Testis (tissue), 2 donors: ENCODE measurements at regions not wholly inside any gene's neighbourhood (a gene's known extent, or its start where the extent isn't known, plus 50 kb on each side); places are given as distances from the start of the nearest gene placed in this dataset.

ENCODE experiments used
- DNase-seq: peaks from one replicate; pipeline ENCODE4 v3.0.0-alpha.2; 2019
- H3K27ac ChIP-seq, 2 donors: fragments of 200-600 bp; sonication (generic); one replicate each; pipeline ENCODE4 v1.5.1; 2019
- H3K27me3 ChIP-seq: fragments of 200-600 bp; sonication (generic); one replicate; pipeline ENCODE4 v1.5.1; 2019
- H3K36me3 ChIP-seq: fragments of 200-600 bp; sonication (generic); one replicate; pipeline ENCODE4 v1.5.1; 2017; ENCODE audit warnings: low read depth; ENCODE audit errors: missing control alignments
- H3K4me1 ChIP-seq: fragments of 200-600 bp; sonication (generic); one replicate; pipeline ENCODE4 v1.5.1; 2019
- H3K4me3 ChIP-seq, 2 donors: fragments of 200-600 bp; sonication (generic); one replicate each; pipeline ENCODE4 v1.5.1; 2017 to 2019
- H3K9me3 ChIP-seq: fragments of 200-600 bp; sonication (generic); one replicate; pipeline ENCODE4 v1.5.1; 2017
- CTCF ChIP-seq, 3 experiments: fragments of 450-650 bp in 2 of 3; fragments of 200-600 bp in 1 of 3; sonication (generic) in 1 of 3; IDR thresholded peaks; one replicate each; pipeline ENCODE4 v1.5.1; 2016 to 2019; ENCODE audit warnings: antibody characterized with exemption in 3 of 3, mild to moderate bottlenecking in 2 of 3, moderate library complexity in 1 of 3
- POLR2A ChIP-seq: fragments of 450-650 bp; IDR thresholded peaks from one replicate; pipeline ENCODE4 v1.6.1; 2017; ENCODE audit warnings: antibody characterized with exemption, mild to moderate bottlenecking, moderate library complexity
- WGBS, 2 donors: methylation state at CpG; one replicate each; pipeline ENCODE4 v1.1.5; 2018; 5-methylcytosine and 5-hydroxymethylcytosine counted together
- intact Hi-C: fragments of 100-400 bp; cut with DNase I; formaldehyde crosslinking; loops from one replicate; pipeline ENCODE4 v1.15.1; 2023; ENCODE audit warnings: low total_unique reads

GRCh38 chr5:107021575-107021974 is 649.2 kb downstream of the EFNA5 start:
- 79 to 83% methylated on average over 2 of the region's 2 CpGs for WGBS, 2 donors
- no peaks in the 10 kb centered on the region for H3K9me3 ChIP-seq
- no peaks in the 10 kb centered on the region for H3K4me1 ChIP-seq
- intact Hi-C loops, result no loop called here
- H3K27me3 ChIP-seq, result no peaks in the 10 kb centered on the region
- H3K27ac ChIP-seq, result no peak overlapping the region
- no peak for TF ChIP-seq CTCF (IDR thresholded peaks at IDR 0.05)
- TF ChIP-seq POLR2A, result no peak
- no peaks in the 10 kb centered on the region for H3K36me3 ChIP-seq
- no peak overlapping the region for H3K4me3 ChIP-seq
- DNase-seq, result no peak

GRCh38 chr5:107020626-107021025 is 650.1 kb downstream of the EFNA5 start:
- no peaks in the 10 kb centered on the region for H3K27me3 ChIP-seq
- H3K9me3 ChIP-seq, result no peaks in the 10 kb centered on the region
- intact Hi-C loops, result no loop called here
- H3K36me3 ChIP-seq, result no peaks in the 10 kb centered on the region
- 84% methylated on average over 2 of the region's 2 CpGs for WGBS, 2 donors
- no peak for DNase-seq
- TF ChIP-seq CTCF (IDR thresholded peaks at IDR 0.05) (no peak), POLR2A (no peak)
- no peak overlapping the region for H3K4me3 ChIP-seq
- no peaks in the 10 kb centered on the region for H3K4me1 ChIP-seq
- no peak overlapping the region for H3K27ac ChIP-seq

- H3K9me3 ChIP-seq, result no peaks in the 10 kb centered on the region
- H3K27ac ChIP-seq, result no peak overlapping the region
- H3K36me3 ChIP-seq, result no peaks in the 10 kb centered on the region
- WGBS, 2 donors, result 93% methylated on average over 1 of the region's 1 CpG
- H3K4me1 ChIP-seq, result no peaks in the 10 kb centered on the region
- intact Hi-C loops, result no loop called here
- H3K27me3 ChIP-seq, result no peaks in the 10 kb centered on the region
- DNase-seq, result no peak
- H3K4me3 ChIP-seq, result no peak overlapping the region
- TF ChIP-seq POLR2A (no peak), CTCF (IDR thresholded peaks at IDR 0.05) (no peak)
Observed at GRCh38 chr5:107017616-107018015, 653.1 kb downstream of the EFNA5 start.

GRCh38 chr5:107012371-107012770 is 658.4 kb downstream of the EFNA5 start:
- 74 to 89% methylated on average over 10 of the region's 10 CpGs for WGBS, 2 donors
- H3K9me3 ChIP-seq, result no peaks in the 10 kb centered on the region
- no peak overlapping the region for H3K4me3 ChIP-seq
- TF ChIP-seq CTCF (IDR thresholded peaks at IDR 0.05) (no peak), POLR2A (no peak)
- no peaks in the 10 kb centered on the region for H3K36me3 ChIP-seq
- no peak overlapping the region for H3K27ac ChIP-seq
- DNase-seq, result no peak
- H3K4me1 ChIP-seq, result no peaks in the 10 kb centered on the region
- intact Hi-C loops, result no loop called here
- no peaks in the 10 kb centered on the region for H3K27me3 ChIP-seq

GRCh38 chr5:107011605-107012004 is 659.1 kb downstream of the EFNA5 start:
- intact Hi-C loops, result no loop called here
- 47 to 71% methylated on average over 7 of the region's 7 CpGs for WGBS, 2 donors
- Histone ChIP-seq H3K4me3 (no peak overlapping the region), H3K9me3 (no peaks in the 10 kb centered on the region), H3K4me1 (no peaks in the 10 kb centered on the region), H3K27ac (no peak overlapping the region), H3K36me3 (no peaks in the 10 kb centered on the region), H3K27me3 (no peaks in the 10 kb centered on the region)
- no peak for DNase-seq
- TF ChIP-seq POLR2A, result no peak
- TF ChIP-seq CTCF (IDR thresholded peaks at IDR 0.05), result no peak
